ENCODE measurements at regions not wholly inside any gene's neighbourhood (a gene's known extent, or its start where the extent isn't known, plus 50 kb on each side); places are given as distances from the start of the nearest gene placed in this dataset.

GRCh38 chr1:218164930-218165700 is 120.0 kb upstream of the RRP15 start:
- Histone ChIP-seq H3F3A (ENCODE audit: low read depth) (no peaks in the 10 kb centered on the region), H3K79me2 (ENCODE audit: insufficient read depth, low read length) (no peaks in the 10 kb centered on the region), H4K20me1 (ENCODE audit: insufficient read depth, low read length, poor library complexity, severe bottlenecking) (no peaks in the 10 kb centered on the region), H3K4me3 (ENCODE audit: low read length, poor library complexity, severe bottlenecking) (no peak overlapping the region), H3K9me3 (ENCODE audit: insufficient read depth, low read depth, low read length) (no peaks in the 10 kb centered on the region), H3K9ac (ENCODE audit: low read depth, low read length, poor library complexity, severe bottlenecking) (no peak overlapping the region), H3K4me2 (ENCODE audit: low read depth, low read length, poor library complexity, severe bottlenecking) (no peak overlapping the region), H3K27me3 (ENCODE audit: insufficient read depth, low read length, poor library complexity, severe bottlenecking) (no peaks in the 10 kb centered on the region), H3K9me2 (replicated peaks; ENCODE audit: low read depth, low read length) (no peaks in the 10 kb centered on the region), H3K36me3 (ENCODE audit: insufficient read depth, low read length) (no peaks in the 10 kb centered on the region), H3K4me1 (ENCODE audit: insufficient read depth, low read length, poor library complexity, severe bottlenecking) (no peaks in the 10 kb centered on the region), H2AFZ (ENCODE audit: low read length) (no peak overlapping the region)
- no peak for TF ChIP-seq EZH2phosphoT487 (IDR thresholded peaks at IDR 0.05; ENCODE audit: borderline replicate concordance)
- TF ChIP-seq CTCF (conservative IDR thresholded peaks at IDR 0.05; ENCODE audit: low read length), result no peak

- Histone ChIP-seq H3K9me3 (ENCODE audit: insufficient read depth, low read depth, low read length) (no peaks in the 10 kb centered on the region), H3K9me2 (replicated peaks; ENCODE audit: low read depth, low read length) (no peaks in the 10 kb centered on the region), H3K36me3 (ENCODE audit: insufficient read depth, low read length) (no peaks in the 10 kb centered on the region), H3K79me2 (ENCODE audit: insufficient read depth, low read length) (no peaks in the 10 kb centered on the region), H2AFZ (ENCODE audit: low read length) (no peak overlapping the region), H3K4me2 (ENCODE audit: low read depth, low read length, poor library complexity, severe bottlenecking) (no peak overlapping the region), H3K4me3 (ENCODE audit: low read length, poor library complexity, severe bottlenecking) (no peak overlapping the region), H3K27me3 (ENCODE audit: insufficient read depth, low read length, poor library complexity, severe bottlenecking) (no peaks in the 10 kb centered on the region), H3F3A (ENCODE audit: low read depth) (no peaks in the 10 kb centered on the region), H4K20me1 (ENCODE audit: insufficient read depth, low read length, poor library complexity, severe bottlenecking) (no peaks in the 10 kb centered on the region), H3K4me1 (ENCODE audit: insufficient read depth, low read length, poor library complexity, severe bottlenecking) (no peaks in the 10 kb centered on the region), H3K9ac (ENCODE audit: low read depth, low read length, poor library complexity, severe bottlenecking) (no peak overlapping the region)
- no peak for TF ChIP-seq EZH2phosphoT487 (IDR thresholded peaks at IDR 0.05; ENCODE audit: borderline replicate concordance)
- TF ChIP-seq CTCF (conservative IDR thresholded peaks at IDR 0.05; ENCODE audit: low read length), result no peak
These were observed 119.4 kb upstream of the RRP15 start for GRCh38 chr1:218165701-218166114.

- Histone ChIP-seq H2AFZ (ENCODE audit: low read length) (no peak overlapping the region), H3K79me2 (ENCODE audit: insufficient read depth, low read length) (no peaks in the 10 kb centered on the region), H3K27me3 (ENCODE audit: insufficient read depth, low read length, poor library complexity, severe bottlenecking) (no peaks in the 10 kb centered on the region), H3K4me1 (ENCODE audit: insufficient read depth, low read length, poor library complexity, severe bottlenecking) (no peaks in the 10 kb centered on the region), H3K9ac (ENCODE audit: low read depth, low read length, poor library complexity, severe bottlenecking) (no peak overlapping the region), H3K4me2 (ENCODE audit: low read depth, low read length, poor library complexity, severe bottlenecking) (no peak overlapping the region), H3K4me3 (ENCODE audit: low read length, poor library complexity, severe bottlenecking) (no peak overlapping the region), H3K9me2 (replicated peaks; ENCODE audit: low read depth, low read length) (no peaks in the 10 kb centered on the region), H4K20me1 (ENCODE audit: insufficient read depth, low read length, poor library complexity, severe bottlenecking) (no peaks in the 10 kb centered on the region), H3K36me3 (ENCODE audit: insufficient read depth, low read length) (no peaks in the 10 kb centered on the region), H3K9me3 (ENCODE audit: insufficient read depth, low read depth, low read length) (no peaks in the 10 kb centered on the region), H3F3A (ENCODE audit: low read depth) (no peaks in the 10 kb centered on the region)
- TF ChIP-seq EZH2phosphoT487 (IDR thresholded peaks at IDR 0.05; ENCODE audit: borderline replicate concordance) (no peak), CTCF (conservative IDR thresholded peaks at IDR 0.05; ENCODE audit: low read length) (no peak)
These were observed 118.7 kb upstream of the RRP15 start for GRCh38 chr1:218166268-218166945.

Data from Loucy (cell line).